CD14-positive monocyte (primary cell): ENCODE measurements at regions not wholly inside any gene's neighbourhood (a gene's known extent, or its start where the extent isn't known, plus 50 kb on each side); places are given as distances from the start of the nearest gene placed in this dataset.

Source experiments
- DNase-seq, 3 donors: peaks; one replicate each; pipeline ENCODE4 v3.0.0-alpha.2; 2011 to 2022
- H2AFZ ChIP-seq: 2 replicates; pipeline ENCODE4 v1.6.0; 2012; ENCODE audit warnings: mild to moderate bottlenecking, low read depth, low read length, inconsistent platforms; ENCODE audit not compliant: insufficient read depth, poor library complexity, severe bottlenecking
- H3K27ac ChIP-seq, 2 donors: 1 replicate in 1 of 2; 2 replicates in 1 of 2; pipeline ENCODE4 v1.5.1; 2012 to 2013; ENCODE audit warnings: low read length in 2 of 2, control low read depth in 1 of 2, inconsistent platforms in 1 of 2, low read depth in 1 of 2, mild to moderate bottlenecking in 1 of 2
- H3K27me3 ChIP-seq, 2 donors: one replicate each; pipeline versions ENCODE4 v1.6.0 to v1.6.1; 2011 to 2013; ENCODE audit warnings: low read length in 2 of 2; ENCODE audit not compliant: control insufficient read depth in 2 of 2, insufficient read depth in 2 of 2
- H3K36me3 ChIP-seq, 2 donors: replicated peaks in 1 of 2; 1 replicate in 1 of 2; 2 replicates in 1 of 2; pipeline versions ENCODE4 v1.5.1 to v1.6.1; 2012 to 2013; ENCODE audit warnings: low read length in 2 of 2, control low read depth in 1 of 2, inconsistent platforms in 1 of 2, mild to moderate bottlenecking in 1 of 2; ENCODE audit not compliant: insufficient read depth in 2 of 2, control insufficient read depth in 1 of 2
- H3K4me1 ChIP-seq, 2 donors: 1 replicate in 1 of 2; 2 replicates in 1 of 2; pipeline versions ENCODE4 v1.5.1 to v1.6.1; 2012 to 2013; ENCODE audit warnings: low read length in 2 of 2, control low read depth in 1 of 2, inconsistent platforms in 1 of 2, mild to moderate bottlenecking in 1 of 2, moderate library complexity in 1 of 2; ENCODE audit not compliant: insufficient read depth in 2 of 2, control insufficient read depth in 1 of 2
- H3K4me2 ChIP-seq: replicated peaks from 2 replicates; pipeline ENCODE3; 2012; ENCODE audit warnings: low read length, moderate library complexity, mild to moderate bottlenecking; ENCODE audit not compliant: poor library complexity, severe bottlenecking; ENCODE audit errors: extremely low read depth
- H3K4me3 ChIP-seq, 3 experiments: fragments of 200-600 bp in 1 of 3; sonication (generic) in 1 of 3; replicated peaks in 1 of 3; 1 replicate in 2 of 3; 2 replicates in 1 of 3; pipeline ENCODE4 v1.5.1; 2011 to 2013; ENCODE audit warnings: low read length in 3 of 3, mild to moderate bottlenecking in 3 of 3, control low read depth in 2 of 3, low read depth in 2 of 3, inconsistent platforms in 1 of 3, moderate library complexity in 1 of 3
- H3K79me2 ChIP-seq: 2 replicates; pipeline ENCODE4 v1.6.0; 2012; ENCODE audit warnings: mild to moderate bottlenecking, control low read depth, inconsistent platforms, low read length, moderate library complexity; ENCODE audit not compliant: insufficient read depth
- H3K9ac ChIP-seq: 2 replicates; pipeline ENCODE4 v1.6.0; 2017; ENCODE audit warnings: low read length, mild to moderate bottlenecking; ENCODE audit not compliant: insufficient read depth, poor library complexity, severe bottlenecking
- H3K9me3 ChIP-seq, 2 donors: replicated peaks in 1 of 2; 1 replicate in 1 of 2; 2 replicates in 1 of 2; pipeline versions ENCODE4 v1.5.1 to v1.6.1; 2012 to 2013; ENCODE audit warnings: low read length in 2 of 2, control low read depth in 1 of 2; ENCODE audit not compliant: control insufficient read depth in 1 of 2, insufficient read depth in 1 of 2
- H4K20me1 ChIP-seq: 2 replicates; pipeline ENCODE4 v1.6.0; 2012; ENCODE audit warnings: mild to moderate bottlenecking, low read length, control low read depth, moderate library complexity; ENCODE audit not compliant: insufficient read depth
- H3K27ac Mint-ChIP-seq, 7 donors: one replicate each; pipeline ENCODE4 v1.8.0; 2020; ENCODE audit warnings: mild to moderate bottlenecking in 7 of 7, mixed read lengths in 7 of 7, moderate library complexity in 6 of 7, inconsistent platforms in 2 of 7
- H3K27me3 Mint-ChIP-seq, 3 donors: one replicate each; pipeline ENCODE4 v1.8.0; 2021 to 2022; ENCODE audit warnings: low read depth in 3 of 3, mild to moderate bottlenecking in 3 of 3, mixed read lengths in 3 of 3, moderate library complexity in 3 of 3, inconsistent platforms in 1 of 3
- H3K36me3 Mint-ChIP-seq, 2 donors: one replicate each; pipeline ENCODE4 v1.8.0; 2020; ENCODE audit warnings: mixed read lengths in 2 of 2, inconsistent platforms in 1 of 2, mild to moderate bottlenecking in 1 of 2
- H3K4me1 Mint-ChIP-seq: one replicate; pipeline ENCODE4 v1.8.0; 2020; ENCODE audit warnings: mild to moderate bottlenecking, mixed read lengths
- H3K4me3 Mint-ChIP-seq, 2 donors: one replicate each; pipeline ENCODE4 v1.8.0; 2020; ENCODE audit warnings: mild to moderate bottlenecking in 2 of 2, mixed read lengths in 2 of 2, moderate library complexity in 1 of 2
- H3K9me3 Mint-ChIP-seq, 7 donors: one replicate each; pipeline ENCODE4 v1.8.0; 2020 to 2022; ENCODE audit warnings: mixed read lengths in 7 of 7, mild to moderate bottlenecking in 6 of 7, moderate library complexity in 6 of 7, inconsistent platforms in 2 of 7
- CTCF ChIP-seq: fragments of 200-600 bp; IDR thresholded peaks from one replicate; pipeline ENCODE4 v1.8.0; 2022; ENCODE audit warnings: antibody characterized with exemption, mild to moderate bottlenecking
- WGBS: methylation state at CpG from one replicate; pipeline ENCODE4 v1.1.5; 2013; ENCODE audit warnings: missing lambda C conversion rate; ENCODE audit not compliant: insufficient coverage; 5-methylcytosine and 5-hydroxymethylcytosine counted together
- intact Hi-C, 2 donors: fragments of 100-400 bp; cut with micrococcal nuclease; formaldehyde crosslinking; loops; one replicate each; pipeline versions ENCODE4 v1.15.0 to v1.15.1; 2023

- 91% methylated on average over 11 of the region's 17 CpGs for WGBS
These were observed 75.7 kb upstream of the RAB6C start for GRCh38 chr2:129903586-129904425.

More at GRCh38 chr2:129903586-129904425, 75.7 kb upstream of the RAB6C start:
- Histone ChIP-seq H3K79me2 (no peaks in the 10 kb centered on the region), H3K4me2 (no peak overlapping the region), H3K4me3 (no peak overlapping the region), H3K36me3 (no peaks in the 10 kb centered on the region), H3K4me1 (no peaks in the 10 kb centered on the region), H3K9ac (no peak overlapping the region), H3K9me3 (no peaks in the 10 kb centered on the region), H2AFZ (no peak overlapping the region), H4K20me1 (no peaks in the 10 kb centered on the region), H3K27me3 (no peaks in the 10 kb centered on the region), H3K27ac (no peak overlapping the region)
- Mint-ChIP-seq H3K4me3 (no peak overlapping the region), H3K9me3 (peaks cover 0 to 2% (median 1%) of the 10 kb centered on the region in 7 donors), H3K36me3 (no peaks in the 10 kb centered on the region), H3K27ac (no peak overlapping the region), H3K27me3 (peaks cover 2 to 5% (median 5%) of the 10 kb centered on the region in 3 donors), H3K4me1 (no peaks in the 10 kb centered on the region)
- no peak for DNase-seq
- intact Hi-C loops = no loop called here
- no peak for TF ChIP-seq CTCF
